ENCODE measurements at regions not wholly inside any gene's neighbourhood (a gene's known extent, or its start where the extent isn't known, plus 50 kb on each side); places are given as distances from the start of the nearest gene placed in this dataset.

GRCh38 chr9:12170456-12170855 lies 522.7 kb upstream of the TYRP1 start:
- DNase-seq = no peak

GRCh38 chr9:12178634-12179033 lies 514.6 kb upstream of the TYRP1 start:
- DNase-seq = no peak

- DNase-seq = no peak
These were observed 510.4 kb upstream of the TYRP1 start for GRCh38 chr9:12182806-12183205.

GRCh38 chr9:12183321-12183720 lies 509.9 kb upstream of the TYRP1 start:
- DNase-seq = no peak

GRCh38 chr9:12185856-12186255 lies 507.3 kb upstream of the TYRP1 start:
- DNase-seq = no peak

- no peak for DNase-seq
These were observed 501.6 kb upstream of the TYRP1 start for GRCh38 chr9:12191630-12192029.

- no peak for DNase-seq
These were observed 498.5 kb upstream of the TYRP1 start for GRCh38 chr9:12194731-12195130.

GRCh38 chr9:12195456-12195855 lies 497.7 kb upstream of the TYRP1 start:
- DNase-seq = no peak

- DNase-seq = no peak
These were observed 488.7 kb upstream of the TYRP1 start for GRCh38 chr9:12204512-12204911.

GRCh38 chr9:12212860-12213259 lies 480.3 kb upstream of the TYRP1 start:
- DNase-seq = no peak

GRCh38 chr9:12221470-12221869 lies 471.7 kb upstream of the TYRP1 start:
- no peak for DNase-seq

GRCh38 chr9:12224449-12224848 lies 468.7 kb upstream of the TYRP1 start:
- DNase-seq = no peak

GRCh38 chr9:12230708-12231107 lies 462.5 kb upstream of the TYRP1 start:
- no peak for DNase-seq

- DNase-seq = no peak
These were observed 461.4 kb upstream of the TYRP1 start for GRCh38 chr9:12231832-12232231.

GRCh38 chr9:12232836-12233235 lies 460.3 kb upstream of the TYRP1 start:
- no peak for DNase-seq

GRCh38 chr9:12253941-12254340 lies 439.2 kb upstream of the TYRP1 start:
- DNase-seq = no peak

- no peak for DNase-seq
These were observed 426.4 kb upstream of the TYRP1 start for GRCh38 chr9:12266758-12267157.

GRCh38 chr9:12271421-12271891 lies 421.7 kb upstream of the TYRP1 start:
- no peak for DNase-seq

- DNase-seq = peak; percentile 66
These were observed 420.6 kb upstream of the TYRP1 start for GRCh38 chr9:12272471-12273120.

- DNase-seq = no peak
These were observed 418.6 kb upstream of the TYRP1 start for GRCh38 chr9:12274577-12274976.

GRCh38 chr9:12276505-12276904 lies 416.7 kb upstream of the TYRP1 start:
- no peak for DNase-seq

- no peak for DNase-seq
These were observed 403.5 kb upstream of the TYRP1 start for GRCh38 chr9:12289711-12290110.

- no peak for DNase-seq
These were observed 402.9 kb upstream of the TYRP1 start for GRCh38 chr9:12290166-12290869.

GRCh38 chr9:12305211-12305610 lies 388.0 kb upstream of the TYRP1 start:
- no peak for DNase-seq

GRCh38 chr9:12314589-12314988 lies 378.6 kb upstream of the TYRP1 start:
- DNase-seq = no peak

Measured in right forelimb (tissue), 1 donor.